ENCODE measurements at regions not wholly inside any gene's neighbourhood (a gene's known extent, or its start where the extent isn't known, plus 50 kb on each side); places are given as distances from the start of the nearest gene placed in this dataset.

GRCh38 chr4:38499101-38499500 is 164.9 kb upstream of the KLF3 start:
- peaks cover 7% of the 10 kb centered on the region for H3K4me1 ChIP-seq (ENCODE audit: insufficient read depth, low read length)
- no peaks in the 10 kb centered on the region for H3K36me3 ChIP-seq (replicated peaks in 1 of 2; ENCODE audit: control insufficient read depth in 1 of 2, insufficient read depth in 2 of 2, low read length in 2 of 2)
- H3K4me3 ChIP-seq (replicated peaks in 1 of 3; ENCODE audit: insufficient read depth in 1 of 3, low read depth in 2 of 3, low read length in 3 of 3) = no peak overlapping the region
- H2AFZ ChIP-seq (ENCODE audit: low read length) = no peak overlapping the region
- DNase-seq (ENCODE audit: low spot score) = no peak
- ATAC-seq = no peak
- intact Hi-C loops (cut with micrococcal nuclease; ENCODE audit: unreplicated experiment) = no loop called here
- no peaks in the 10 kb centered on the region for H3K27me3 ChIP-seq (ENCODE audit: control insufficient read depth in 1 of 2, insufficient read depth in 2 of 2, low read length in 2 of 2)
- in situ Hi-C loops (cut with HindIII; ENCODE audit: extremely low pct_ligation_motif_present, low pct_unique_long_range_greater_than_20kb) = no loop called here
- H4K20me1 ChIP-seq (ENCODE audit: insufficient read depth, low read length) = no peaks in the 10 kb centered on the region
- FAIRE-seq = no peak
- H3K79me2 ChIP-seq (ENCODE audit: insufficient read depth, low read length) = no peaks in the 10 kb centered on the region
- no peak overlapping the region for H3K27ac ChIP-seq (ENCODE audit: extremely low read length, insufficient read depth, low read length)
- H3K9ac ChIP-seq (ENCODE audit: insufficient read depth, low read depth, low read length) = no peak overlapping the region
- H3K9me3 ChIP-seq (ENCODE audit: low read length) = no peaks in the 10 kb centered on the region
- TF ChIP-seq U2AF1 (optimal IDR thresholded peaks at IDR 0.05; ENCODE audit: low read depth, low read length) = no peak
- TF ChIP-seq E2F1 (CRISPR knock-in tag; IDR thresholded peaks at IDR 0.05) = no peak
- no peak for TF ChIP-seq BRD4 (CRISPR knock-in tag; IDR thresholded peaks at IDR 0.05)
- no peak for TF ChIP-seq ZNF180 (CRISPR knock-in tag; IDR thresholded peaks at IDR 0.05; ENCODE audit: borderline replicate concordance, low read depth)
- TF ChIP-seq ZSCAN31 (CRISPR knock-in tag; IDR thresholded peaks at IDR 0.05; ENCODE audit: low read depth) = no peak
- TF ChIP-seq ZNF784 (CRISPR knock-in tag; IDR thresholded peaks at IDR 0.05; ENCODE audit: borderline replicate concordance) = no peak
- no peak for TF ChIP-seq ZFP91 (CRISPR knock-in tag; IDR thresholded peaks at IDR 0.05; ENCODE audit: borderline replicate concordance)
- TF ChIP-seq ZBTB14 (CRISPR knock-in tag; IDR thresholded peaks at IDR 0.05) = no peak
- TF ChIP-seq SRSF9 (IDR thresholded peaks at IDR 0.05; ENCODE audit: borderline replicate concordance, insufficient read depth, low read depth, low read length, poor library complexity, severe bottlenecking) = no peak
- no peak for TF ChIP-seq ZNF207 (IDR thresholded peaks at IDR 0.05; ENCODE audit: borderline replicate concordance)
- no peak for TF ChIP-seq GABPA (IDR thresholded peaks at IDR 0.05; ENCODE audit: low read depth, low read length)
- TF ChIP-seq GABPA (CRISPR knock-in tag; IDR thresholded peaks at IDR 0.05; ENCODE audit: low read depth) = no peak
- no peak for TF ChIP-seq POLR2G (IDR thresholded peaks at IDR 0.05; ENCODE audit: low read depth, low read length)
- TF ChIP-seq TRIM24 (CRISPR knock-in tag; IDR thresholded peaks at IDR 0.05) = no peak
- TF ChIP-seq SRSF4 (IDR thresholded peaks at IDR 0.05; ENCODE audit: low read depth, low read length, poor library complexity, severe bottlenecking) = no peak
- no peak for TF ChIP-seq BCL3 (CRISPR knock-in tag; IDR thresholded peaks at IDR 0.05)
- no peak for TF ChIP-seq SNAI1 (CRISPR knock-in tag; IDR thresholded peaks at IDR 0.05; ENCODE audit: borderline replicate concordance)
- no peak for TF ChIP-seq EED (CRISPR knock-in tag; IDR thresholded peaks at IDR 0.05)
- TF ChIP-seq MATR3 (CRISPR knock-in tag; IDR thresholded peaks at IDR 0.05) = no peak
- 46% methylated on average over 1 of the region's 1 CpG for WGBS (ENCODE audit: low lambda C conversion rate)
- BruUV-seq (replicated peaks) = no TSS peak
- POLR2A ChIA-PET = no interaction called here
- no peak overlapping the region for H3K4me2 ChIP-seq (ENCODE audit: low read depth, low read length)
- CTCF ChIA-PET (ENCODE audit: low intra/inter-chr PET ratio, low total read pairs) = no interaction called here
